AG04449 (cell line): ENCODE measurements at regions not wholly inside any gene's neighbourhood (a gene's known extent, or its start where the extent isn't known, plus 50 kb on each side); places are given as distances from the start of the nearest gene placed in this dataset.
"Not testable (repeated sequence)": the region's sequence is repeated elsewhere in the genome, so short reads cannot be mapped to it uniquely, and the experiment has no call there.

ENCODE experiments used
- CTCF ChIA-PET: fragments of 350-600 bp; formaldehyde crosslinking; extraction: SDS; loops from one replicate; lab custom pipeline; 2021; ENCODE audit warnings: antibody characterized with exemption; lab: Yijun Ruan, JAX
- POLR2A ChIA-PET: fragments of 400-600, 350-600 bp; formaldehyde crosslinking; extraction: SDS; loops from one replicate; lab custom pipeline; 2020; ENCODE audit warnings: antibody characterized with exemption, inconsistent platforms; lab: Yijun Ruan, JAX
- DNase-seq: peaks from one replicate; pipeline ENCODE4 v3.0.0-alpha.2; 2010; ENCODE audit warnings: low read depth, low spot score
- H3K4me3 ChIP-seq: 2 replicates; pipeline ENCODE4 v1.5.1; 2011; ENCODE audit warnings: low read depth, mild to moderate bottlenecking, control low read depth, low read length
- TF ChIP-seq, protein P1 (sequence below): IDR thresholded peaks from one replicate; pipeline ENCODE4 v1.5.1; 2011; ENCODE audit warnings: mild to moderate bottlenecking, moderate library complexity, low read length, control low read depth, inconsistent platforms; ENCODE audit not compliant: insufficient read depth; ENCODE audit errors: missing control alignments

- CTCF ChIA-PET, result no interaction called here
- POLR2A ChIA-PET, result no interaction called here
- no peak for DNase-seq
- TF ChIP-seq, protein P1, sequence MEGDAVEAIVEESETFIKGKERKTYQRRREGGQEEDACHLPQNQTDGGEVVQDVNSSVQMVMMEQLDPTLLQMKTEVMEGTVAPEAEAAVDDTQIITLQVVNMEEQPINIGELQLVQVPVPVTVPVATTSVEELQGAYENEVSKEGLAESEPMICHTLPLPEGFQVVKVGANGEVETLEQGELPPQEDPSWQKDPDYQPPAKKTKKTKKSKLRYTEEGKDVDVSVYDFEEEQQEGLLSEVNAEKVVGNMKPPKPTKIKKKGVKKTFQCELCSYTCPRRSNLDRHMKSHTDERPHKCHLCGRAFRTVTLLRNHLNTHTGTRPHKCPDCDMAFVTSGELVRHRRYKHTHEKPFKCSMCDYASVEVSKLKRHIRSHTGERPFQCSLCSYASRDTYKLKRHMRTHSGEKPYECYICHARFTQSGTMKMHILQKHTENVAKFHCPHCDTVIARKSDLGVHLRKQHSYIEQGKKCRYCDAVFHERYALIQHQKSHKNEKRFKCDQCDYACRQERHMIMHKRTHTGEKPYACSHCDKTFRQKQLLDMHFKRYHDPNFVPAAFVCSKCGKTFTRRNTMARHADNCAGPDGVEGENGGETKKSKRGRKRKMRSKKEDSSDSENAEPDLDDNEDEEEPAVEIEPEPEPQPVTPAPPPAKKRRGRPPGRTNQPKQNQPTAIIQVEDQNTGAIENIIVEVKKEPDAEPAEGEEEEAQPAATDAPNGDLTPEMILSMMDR, result no peak
- H3K4me3 ChIP-seq, result no peak overlapping the region
Observed at GRCh38 chr9:90219548-90220118, 423.0 kb downstream of the DIRAS2 start.

DNA sequence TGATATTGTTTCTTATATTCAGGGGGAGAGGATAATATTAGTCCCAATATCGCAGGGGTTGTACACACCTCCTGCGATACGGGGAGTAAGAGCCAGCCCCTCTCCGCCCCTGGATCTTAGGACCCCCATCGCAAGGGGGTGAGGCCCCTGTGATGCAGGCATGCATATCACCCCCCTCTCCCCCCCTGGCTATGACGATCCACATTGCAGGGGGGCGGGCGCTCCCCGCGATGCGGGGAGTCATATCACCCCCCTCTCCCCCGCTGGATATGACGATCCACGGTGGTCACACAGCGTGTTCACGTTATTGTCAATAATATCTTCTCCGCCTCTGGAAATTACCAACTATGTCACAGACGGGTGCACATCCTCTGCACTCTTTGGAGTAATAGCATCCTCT is 420.7 kb downstream of the DIRAS2 start:
- H3K4me3 ChIP-seq, DNase-seq, POLR2A ChIA-PET, CTCF ChIA-PET: not testable (repeated sequence)

- H3K4me3 ChIP-seq, POLR2A ChIA-PET: not testable (repeated sequence)
- peak; percentile 1 for DNase-seq
Observed at GRCh38 chr9:90226839-90227338, 415.7 kb downstream of the DIRAS2 start.

GRCh38 chr9:90233081-90233480 is 409.5 kb downstream of the DIRAS2 start:
- CTCF ChIA-PET, DNase-seq, POLR2A ChIA-PET: not testable (repeated sequence)

More at GRCh38 chr9:90226839-90227338, 415.7 kb downstream of the DIRAS2 start:
- CTCF ChIA-PET, result not testable (repeated sequence)
- TF ChIP-seq, protein P1, result peak; percentile 26

DNA sequence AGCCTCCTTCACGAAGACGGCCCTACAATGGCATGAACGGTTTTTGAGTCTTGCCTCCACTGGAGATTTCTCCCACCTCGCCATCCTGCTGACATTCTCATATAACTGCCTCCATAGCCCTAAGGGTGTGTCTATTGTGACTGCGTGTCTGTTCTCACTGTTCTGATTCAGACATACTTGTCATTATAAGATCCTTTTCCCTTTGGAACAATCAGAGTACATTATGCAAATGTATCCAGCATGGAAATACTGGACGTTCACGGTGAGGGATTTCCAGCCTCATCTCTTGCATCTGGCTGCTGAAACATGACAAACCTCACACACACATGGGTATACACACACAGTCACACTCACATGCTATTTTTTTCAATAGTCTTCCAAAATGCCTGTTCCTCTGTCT is 402.1 kb downstream of the DIRAS2 start:
- TF ChIP-seq, protein P1, result no peak
- DNase-seq, result no peak
- no peak overlapping the region for H3K4me3 ChIP-seq
- ChIA-PET POLR2A (no interaction called here), CTCF (no interaction called here)

More at GRCh38 chr9:90233081-90233480, 409.5 kb downstream of the DIRAS2 start:
- not testable (repeated sequence) for H3K4me3 ChIP-seq

- ChIA-PET POLR2A (no interaction called here), CTCF (no interaction called here)
- DNase-seq, result no peak
- TF ChIP-seq, protein P1, result no peak
- no peak overlapping the region for H3K4me3 ChIP-seq
Observed at GRCh38 chr9:90245661-90246060, 397.0 kb downstream of the DIRAS2 start.

- ChIA-PET POLR2A (no interaction called here), CTCF (no interaction called here)
- TF ChIP-seq, protein P1, result no peak
- DNase-seq, result no peak
- H3K4me3 ChIP-seq, result no peak overlapping the region
Observed at GRCh38 chr9:90249094-90249493, 393.5 kb downstream of the DIRAS2 start.
